ENCODE measurements at regions not wholly inside any gene's neighbourhood (a gene's known extent, or its start where the extent isn't known, plus 50 kb on each side); places are given as distances from the start of the nearest gene placed in this dataset.

DNA sequence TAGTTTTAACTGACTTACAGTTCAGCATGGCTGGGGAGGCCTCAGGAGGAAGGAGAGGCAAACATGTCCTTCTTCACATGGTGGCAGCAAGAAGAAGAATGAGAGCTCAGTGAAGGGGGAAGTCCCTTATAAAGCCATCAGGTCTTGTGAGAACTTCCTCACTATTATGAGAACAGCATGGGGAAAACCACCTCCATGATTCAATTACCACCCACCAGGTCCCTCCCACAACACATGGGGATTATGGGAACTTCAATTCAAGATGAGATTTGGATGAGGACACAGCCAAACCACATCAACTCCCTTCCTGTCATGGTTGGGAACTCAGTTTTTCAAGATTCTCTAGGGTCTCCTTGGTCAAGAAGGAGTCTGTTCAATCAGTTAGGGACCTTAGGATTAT lies 432.9 kb upstream of the CNTN5 start:
- DNase-seq (ENCODE audit: low read depth): no peak
- TF ChIP-seq, protein P1, sequence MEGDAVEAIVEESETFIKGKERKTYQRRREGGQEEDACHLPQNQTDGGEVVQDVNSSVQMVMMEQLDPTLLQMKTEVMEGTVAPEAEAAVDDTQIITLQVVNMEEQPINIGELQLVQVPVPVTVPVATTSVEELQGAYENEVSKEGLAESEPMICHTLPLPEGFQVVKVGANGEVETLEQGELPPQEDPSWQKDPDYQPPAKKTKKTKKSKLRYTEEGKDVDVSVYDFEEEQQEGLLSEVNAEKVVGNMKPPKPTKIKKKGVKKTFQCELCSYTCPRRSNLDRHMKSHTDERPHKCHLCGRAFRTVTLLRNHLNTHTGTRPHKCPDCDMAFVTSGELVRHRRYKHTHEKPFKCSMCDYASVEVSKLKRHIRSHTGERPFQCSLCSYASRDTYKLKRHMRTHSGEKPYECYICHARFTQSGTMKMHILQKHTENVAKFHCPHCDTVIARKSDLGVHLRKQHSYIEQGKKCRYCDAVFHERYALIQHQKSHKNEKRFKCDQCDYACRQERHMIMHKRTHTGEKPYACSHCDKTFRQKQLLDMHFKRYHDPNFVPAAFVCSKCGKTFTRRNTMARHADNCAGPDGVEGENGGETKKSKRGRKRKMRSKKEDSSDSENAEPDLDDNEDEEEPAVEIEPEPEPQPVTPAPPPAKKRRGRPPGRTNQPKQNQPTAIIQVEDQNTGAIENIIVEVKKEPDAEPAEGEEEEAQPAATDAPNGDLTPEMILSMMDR (IDR thresholded peaks at IDR 0.05; ENCODE audit: control insufficient read depth, insufficient read depth, low read depth, low read length, missing control alignments): no peak
- no peak overlapping the region for H3K4me3 ChIP-seq (ENCODE audit: control insufficient read depth, low read depth, low read length)

- H3K4me3 ChIP-seq (ENCODE audit: control insufficient read depth, low read depth, low read length): no peak overlapping the region
- no peak for DNase-seq (ENCODE audit: low read depth)
- TF ChIP-seq, protein P1 (IDR thresholded peaks at IDR 0.05; ENCODE audit: control insufficient read depth, insufficient read depth, low read depth, low read length, missing control alignments): no peak
Measured at GRCh38 chr11:98589967-98590366, 430.8 kb upstream of the CNTN5 start.

- DNase-seq (ENCODE audit: low read depth): no peak
- TF ChIP-seq, protein P1 (IDR thresholded peaks at IDR 0.05; ENCODE audit: control insufficient read depth, insufficient read depth, low read depth, low read length, missing control alignments): no peak
Measured at GRCh38 chr11:98600103-98600502, 420.6 kb upstream of the CNTN5 start.

DNA sequence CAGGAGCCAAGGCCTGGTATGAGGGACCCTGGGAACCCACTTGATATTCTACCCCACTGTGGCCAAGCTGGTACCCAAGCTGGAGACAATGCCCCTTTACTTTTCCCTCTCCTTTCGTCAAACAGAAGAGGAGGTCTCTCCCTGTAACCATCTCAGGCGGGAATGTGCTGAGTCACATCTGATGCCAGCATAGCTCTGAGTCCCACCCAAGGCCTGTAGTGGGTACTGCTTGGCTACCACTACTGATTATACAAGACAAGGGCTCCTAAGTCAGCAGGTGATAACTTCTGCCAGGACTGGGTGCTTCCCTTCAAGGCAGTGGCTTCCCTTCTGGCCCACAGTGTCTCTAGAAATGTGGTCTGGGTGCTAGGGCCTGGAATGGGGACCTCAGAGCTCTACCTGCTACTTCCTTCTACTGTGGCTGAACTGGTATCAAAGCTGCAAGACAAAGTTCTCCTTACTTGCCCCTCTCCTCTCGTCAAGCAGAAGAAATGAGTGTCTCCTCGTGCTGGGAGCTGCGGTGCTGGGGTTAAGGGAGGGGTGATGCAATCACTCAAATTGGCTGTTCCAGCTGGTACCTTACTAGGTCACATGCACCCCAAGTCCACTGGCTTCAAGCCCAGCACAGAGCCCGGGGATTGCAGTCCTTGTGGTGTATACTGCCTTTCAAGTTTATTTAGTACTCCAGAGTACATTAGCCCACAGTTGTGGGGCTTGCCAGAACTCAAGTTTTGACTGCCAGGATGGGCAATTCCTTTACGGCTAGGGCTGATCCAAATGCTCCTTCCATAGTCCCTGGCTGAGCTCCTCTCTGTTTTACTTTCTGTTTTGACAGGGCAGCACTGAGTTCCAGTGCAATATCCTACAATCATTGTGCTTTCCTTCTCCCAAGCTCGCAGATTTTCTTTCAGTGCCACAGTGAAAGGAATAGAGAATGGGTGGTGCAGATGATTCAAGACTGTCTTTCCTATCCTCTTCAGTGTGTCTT lies 419.7 kb upstream of the CNTN5 start:
- TF ChIP-seq, protein P1 (IDR thresholded peaks at IDR 0.05; ENCODE audit: control insufficient read depth, insufficient read depth, low read depth, low read length, missing control alignments): no peak
- no peak overlapping the region for H3K4me3 ChIP-seq (ENCODE audit: control insufficient read depth, low read depth, low read length)
- no peak for DNase-seq (ENCODE audit: low read depth)

More at GRCh38 chr11:98600103-98600502, 420.6 kb upstream of the CNTN5 start:
- H3K4me3 ChIP-seq (ENCODE audit: control insufficient read depth, low read depth, low read length): no peak overlapping the region

- TF ChIP-seq, protein P1 (IDR thresholded peaks at IDR 0.05; ENCODE audit: control insufficient read depth, insufficient read depth, low read depth, low read length, missing control alignments): no peak
- no peak overlapping the region for H3K4me3 ChIP-seq (ENCODE audit: control insufficient read depth, low read depth, low read length)
- no peak for DNase-seq (ENCODE audit: low read depth)
Measured at GRCh38 chr11:98616098-98616655, 404.6 kb upstream of the CNTN5 start.

DNA sequence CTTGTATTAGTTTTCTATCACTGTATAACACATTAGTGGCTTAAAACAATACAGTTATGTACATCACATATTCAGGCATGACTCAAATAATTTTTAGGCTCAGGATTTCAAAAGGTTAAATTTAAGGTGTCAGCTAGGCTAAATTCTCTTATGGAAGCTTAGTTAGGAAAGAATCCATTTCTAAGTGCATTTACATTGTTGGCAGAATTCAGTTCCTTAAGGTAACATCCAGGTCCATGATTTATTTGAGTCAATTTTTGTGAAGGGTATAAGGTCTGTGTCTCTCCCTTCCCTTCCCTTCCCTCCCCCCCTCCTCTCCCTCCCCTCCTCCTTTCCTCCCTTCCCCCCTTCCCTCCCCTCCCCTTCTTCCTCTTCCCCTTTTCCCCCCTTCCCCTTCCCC lies 399.0 kb upstream of the CNTN5 start:
- no peak overlapping the region for H3K4me3 ChIP-seq (ENCODE audit: control insufficient read depth, low read depth, low read length)
- TF ChIP-seq, protein P1 (IDR thresholded peaks at IDR 0.05; ENCODE audit: control insufficient read depth, insufficient read depth, low read depth, low read length, missing control alignments): no peak
- DNase-seq (ENCODE audit: low read depth): no peak
